Endothelial cell of umbilical vein (primary cell): ENCODE measurements at regions not wholly inside any gene's neighbourhood (a gene's known extent, or its start where the extent isn't known, plus 50 kb on each side); places are given as distances from the start of the nearest gene placed in this dataset.

Experiments
- BruUV-seq: library from RNA; stranded (reverse); fragments of 400-500 nt; replicated peaks from 2 replicates; lab custom pipeline; 2021; lab: Mats Ljungman, UMichigan
- CTCF ChIA-PET: fragments of 300-600, 350-600 bp; sonication (Branson Sonifier 250); formaldehyde crosslinking; loops from one replicate; lab custom pipeline; 2021; ENCODE audit warnings: antibody characterized with exemption, inconsistent platforms; lab: Charles Lee
- POLR2A ChIA-PET: fragments of 300-600, 350-600 bp; sonication (Branson Sonifier 250); formaldehyde crosslinking; loops from one replicate; lab custom pipeline; 2021; ENCODE audit warnings: antibody characterized with exemption, inconsistent platforms; lab: Charles Lee
- DNase-seq: peaks from one replicate; pipeline ENCODE4 v3.0.0-alpha.2; 2011; ENCODE audit warnings: low read depth, low spot score
- FAIRE-seq: peaks from 2 replicates; lab custom pipeline; 2011; peaks lifted over from hg19 to GRCh38; lab: Jason Lieb, UNC
- H2AFZ ChIP-seq: 2 replicates; pipeline ENCODE4 v1.6.0; 2012; ENCODE audit warnings: low read depth, low read length, control low read depth, inconsistent platforms
- H3K27ac ChIP-seq: 2 replicates; pipeline ENCODE4 v1.5.1; 2011; ENCODE audit warnings: low read depth, mild to moderate bottlenecking, control low read depth, low read length, moderate library complexity; ENCODE audit not compliant: insufficient read depth
- H3K27me3 ChIP-seq, 2 experiments: 2 replicates each; pipeline versions ENCODE4 v1.6.0 to v1.6.1; 2011; ENCODE audit warnings: low read length in 2 of 2, mixed read lengths in 1 of 2; ENCODE audit not compliant: control insufficient read depth in 2 of 2, insufficient read depth in 2 of 2
- H3K36me3 ChIP-seq, 2 experiments: 2 replicates in 1 of 2; 3 replicates in 1 of 2; pipeline ENCODE4 v1.5.1; 2011; ENCODE audit warnings: low read length in 2 of 2, mild to moderate bottlenecking in 1 of 2, moderate library complexity in 1 of 2; ENCODE audit not compliant: control insufficient read depth in 2 of 2, insufficient read depth in 2 of 2; ENCODE audit errors: extremely low read depth in 1 of 2
- H3K4me1 ChIP-seq: 3 replicates; pipeline ENCODE4 v1.5.1; 2011; ENCODE audit warnings: mild to moderate bottlenecking, low read length; ENCODE audit not compliant: control insufficient read depth, insufficient read depth; ENCODE audit errors: extremely low read depth
- H3K4me2 ChIP-seq: 2 replicates; pipeline ENCODE4 v1.6.1; 2011; ENCODE audit warnings: low read length, control low read depth, mixed read lengths; ENCODE audit not compliant: insufficient read depth
- H3K4me3 ChIP-seq, 3 experiments: fragments of 200-600 bp in 1 of 3; sonication (generic), shearing (Covaris generic) in 1 of 3; replicated peaks in 1 of 3; 2 replicates each; pipeline ENCODE4 v1.5.1; 2011 to 2016; ENCODE audit warnings: control low read depth in 3 of 3, low read length in 3 of 3, mild to moderate bottlenecking in 2 of 3, inconsistent platforms in 1 of 3, low read depth in 1 of 3, moderate library complexity in 1 of 3; ENCODE audit not compliant: insufficient read depth in 1 of 3
- H3K79me2 ChIP-seq: 2 replicates; pipeline ENCODE4 v1.6.0; 2012; ENCODE audit warnings: low read length, inconsistent platforms; ENCODE audit not compliant: control insufficient read depth, insufficient read depth
- H3K9ac ChIP-seq: replicated peaks from 2 replicates; pipeline ENCODE3; 2011; ENCODE audit warnings: low read length, control low read depth; ENCODE audit not compliant: insufficient read depth; ENCODE audit errors: extremely low read depth
- H3K9me1 ChIP-seq: replicated peaks from 3 replicates; pipeline ENCODE4 v1.6.0; 2011; ENCODE audit warnings: mild to moderate bottlenecking, low read length; ENCODE audit not compliant: control insufficient read depth, insufficient read depth; ENCODE audit errors: extremely low read depth
- H3K9me3 ChIP-seq: replicated peaks from 2 replicates; pipeline ENCODE4 v1.5.1; 2012; ENCODE audit warnings: low read length, inconsistent platforms; ENCODE audit not compliant: control insufficient read depth, insufficient read depth
- H4K20me1 ChIP-seq: replicated peaks from 2 replicates; pipeline ENCODE3; 2011; ENCODE audit warnings: mild to moderate bottlenecking, low read length; ENCODE audit not compliant: control insufficient read depth, insufficient read depth; ENCODE audit errors: extremely low read depth
- CTCF ChIP-seq, 2 donors: IDR thresholded peaks; 1 replicate in 1 of 2; 2 replicates in 1 of 2; pipeline ENCODE4 v1.5.1; 2011; ENCODE audit warnings: low read length in 2 of 2, mild to moderate bottlenecking in 2 of 2, moderate library complexity in 2 of 2, control low read depth in 1 of 2, inconsistent platforms in 1 of 2, low read depth in 1 of 2; ENCODE audit not compliant: insufficient read depth in 1 of 2; ENCODE audit errors: extremely low read depth in 1 of 2
- GATA2 ChIP-seq: IDR thresholded peaks from 2 replicates; pipeline ENCODE4 v1.7.0; 2011; ENCODE audit warnings: low read depth, mild to moderate bottlenecking, moderate library complexity, mixed read lengths, low read length; ENCODE audit not compliant: insufficient read length, insufficient read depth
- JUN ChIP-seq: IDR thresholded peaks from 2 replicates; pipeline ENCODE4 v1.6.1; 2011; ENCODE audit warnings: borderline replicate concordance, low read depth; ENCODE audit not compliant: insufficient read length, insufficient read depth
- POLR2A ChIP-seq: IDR thresholded peaks from 2 replicates; pipeline ENCODE4 v1.6.1; 2012; ENCODE audit warnings: low read depth, mild to moderate bottlenecking, control low read depth, low read length
- POLR2AphosphoS5 ChIP-seq: IDR thresholded peaks from 2 replicates; pipeline ENCODE4 v1.6.1; 2012; ENCODE audit warnings: low read depth, mild to moderate bottlenecking, control low read depth, low read length, moderate library complexity; ENCODE audit not compliant: insufficient read depth
- dilution Hi-C: fragments of 300-500 bp; cut with MboI; formaldehyde crosslinking; loops from one replicate; pipeline ENCODE4 v1.15.0; 2019; ENCODE audit warnings: low sequenced_read_pairs; ENCODE audit not compliant: extremely low pct_ligation_motif_present
- intact Hi-C: fragments of 100-400 bp; cut with micrococcal nuclease; formaldehyde crosslinking; loops from one replicate; pipeline ENCODE4 v1.10.0; 2022
- TF ChIP-seq, protein P1 (sequence below): IDR thresholded peaks from 2 replicates; pipeline ENCODE4 v1.6.1; 2011; ENCODE audit not compliant: insufficient read depth, insufficient read length

DNA sequence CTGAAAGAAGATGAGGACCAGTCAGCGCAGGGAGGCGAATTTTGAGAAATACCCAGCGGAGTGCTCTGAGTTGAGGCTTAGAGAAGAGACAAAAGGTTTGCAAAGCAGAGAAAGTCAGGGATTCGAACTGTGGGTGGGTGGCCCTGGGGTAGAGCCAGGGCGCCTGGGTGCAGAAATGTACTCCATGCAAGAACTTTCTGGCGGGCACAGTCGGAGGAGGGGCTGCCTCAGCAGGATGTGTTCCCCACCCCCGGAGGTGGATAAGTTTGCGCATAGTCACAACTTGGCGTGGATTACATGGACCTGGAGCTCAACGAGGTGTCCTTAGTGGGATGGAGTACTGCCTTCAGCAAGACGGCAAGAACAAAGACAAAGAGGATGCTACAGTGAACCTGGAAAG lies 117.3 kb upstream of the ALDH1A3 start:
- H3K4me3 ChIP-seq, result no peak overlapping the region
- POLR2A ChIA-PET, result no interaction called here
- FAIRE-seq (no peak), DNase-seq (no peak)
- H3K36me3 ChIP-seq, result no peaks in the 10 kb centered on the region
- TF ChIP-seq, protein P1, sequence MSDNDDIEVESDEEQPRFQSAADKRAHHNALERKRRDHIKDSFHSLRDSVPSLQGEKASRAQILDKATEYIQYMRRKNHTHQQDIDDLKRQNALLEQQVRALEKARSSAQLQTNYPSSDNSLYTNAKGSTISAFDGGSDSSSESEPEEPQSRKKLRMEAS, result no peak
- TF ChIP-seq GATA2 (no peak), POLR2AphosphoS5 (no peak), POLR2A (no peak), CTCF (IDR thresholded peaks at IDR 0.05; ENCODE audit: extremely low read depth in 1 of 2, insufficient read depth in 1 of 2, low read depth in 1 of 2, low read length in 2 of 2) (no peak), JUN (no peak)
- H3K27me3 ChIP-seq, result no peaks in the 10 kb centered on the region
- H3K27ac ChIP-seq, result no peak overlapping the region
- no TSS peak for BruUV-seq
- dilution Hi-C loops (no loop called here), intact Hi-C loops (no loop called here)
- no peak overlapping the region for H3K4me2 ChIP-seq
- no peaks in the 10 kb centered on the region for H4K20me1 ChIP-seq
- no peaks in the 10 kb centered on the region for H3K79me2 ChIP-seq
- peaks cover 9% of the 10 kb centered on the region for H3K4me1 ChIP-seq
- CTCF ChIA-PET, result interaction anchor here (0.7 kb wide), 1 partner anchor 110 kb away, joined by 3 read pairs; no protein-coding TSS in a partner anchor
- H3K9ac ChIP-seq, result no peak overlapping the region
- H3K9me1 ChIP-seq, result no peaks in the 10 kb centered on the region
- H3K9me3 ChIP-seq, result no peaks in the 10 kb centered on the region
- H2AFZ ChIP-seq, result no peak overlapping the region
